Stimulated activated CD8-positive, alpha-beta memory T cell treated with anti-CD3 and anti-CD28 coated beads, Interleukin-2, amount 100 ng/mL, for 48 hours (primary cell): ENCODE measurements at regions not wholly inside any gene's neighbourhood (a gene's known extent, or its start where the extent isn't known, plus 50 kb on each side); places are given as distances from the start of the nearest gene placed in this dataset.
"Not testable (repeated sequence)": the region's sequence is repeated elsewhere in the genome, so short reads cannot be mapped to it uniquely, and the experiment has no call there.

ENCODE experiments used
- DNase-seq, 2 donors: peaks; one replicate each; pipeline ENCODE4 v3.0.0-alpha.2; 2020; ENCODE audit warnings: low read depth in 2 of 2

DNA sequence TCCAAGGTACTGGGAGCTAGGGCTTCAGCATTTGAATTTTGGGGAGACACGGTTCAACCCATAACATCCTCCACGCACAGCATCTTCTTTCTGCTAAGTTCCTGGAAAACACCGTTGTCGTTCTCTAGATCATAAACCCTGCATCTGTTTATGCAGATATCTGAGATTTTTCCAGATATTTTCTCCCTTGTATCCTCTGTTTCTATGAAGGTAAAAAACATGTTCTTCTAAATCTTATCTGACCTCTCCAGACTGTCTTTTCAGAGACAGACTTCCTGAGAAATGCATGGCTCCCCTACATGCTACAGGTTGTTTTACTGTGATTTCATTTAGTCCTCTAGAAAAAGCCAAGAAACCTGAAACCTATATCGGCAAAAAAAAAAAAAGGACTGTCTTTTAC lies 152.3 kb upstream of the KLF3 start:
- DNase-seq: no peak

DNA sequence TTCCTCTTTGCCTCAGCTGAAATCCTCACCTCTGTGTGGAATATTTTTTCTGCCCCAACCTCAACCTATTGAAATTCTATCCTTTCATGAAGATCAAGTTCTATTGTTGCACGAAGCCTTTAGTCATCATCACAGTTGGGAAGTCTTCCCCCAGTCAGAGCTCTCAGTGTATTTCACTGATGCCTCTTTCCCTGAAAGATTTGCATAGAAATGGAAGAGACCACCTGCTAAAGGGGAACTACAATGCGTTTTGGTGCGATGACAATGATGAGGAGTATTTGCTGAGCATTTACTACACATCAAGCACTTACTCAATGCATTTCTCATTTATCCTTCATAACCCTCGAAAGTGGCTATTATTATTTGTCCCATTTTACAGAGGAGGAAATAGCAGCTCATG lies 151.2 kb upstream of the KLF3 start:
- DNase-seq: no peak

DNA sequence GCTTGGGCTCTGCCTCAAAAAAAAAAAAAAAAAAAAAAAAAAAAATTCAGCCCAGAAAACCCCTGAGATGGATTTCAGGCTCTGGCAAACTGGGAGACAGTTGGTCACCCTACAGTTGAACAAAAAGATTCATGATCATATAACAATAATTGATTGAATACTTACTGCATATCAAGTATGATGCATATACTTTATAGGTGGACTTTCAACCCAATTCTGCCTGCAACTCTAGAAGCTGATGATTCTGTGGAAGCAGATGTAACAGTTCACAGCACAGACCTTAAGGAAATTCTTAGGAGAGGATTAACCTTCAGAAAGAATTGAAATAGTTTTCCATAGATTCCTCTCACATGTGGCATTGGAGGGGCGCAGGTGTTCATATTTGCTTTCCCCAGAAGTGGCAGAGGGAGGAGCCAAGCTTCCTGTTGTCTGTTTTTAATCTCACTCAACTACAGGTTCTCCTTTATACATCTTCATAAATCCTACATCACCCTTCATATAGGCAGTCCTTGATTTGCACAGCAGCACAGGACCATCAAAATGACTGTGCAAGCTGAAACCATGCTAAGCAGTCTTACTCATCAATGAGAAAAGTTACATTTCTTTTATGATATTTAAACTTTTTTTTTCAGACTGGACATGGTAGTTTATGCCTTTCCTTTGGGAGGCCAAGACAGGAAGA lies 149.4 kb upstream of the KLF3 start:
- no peak for DNase-seq

DNA sequence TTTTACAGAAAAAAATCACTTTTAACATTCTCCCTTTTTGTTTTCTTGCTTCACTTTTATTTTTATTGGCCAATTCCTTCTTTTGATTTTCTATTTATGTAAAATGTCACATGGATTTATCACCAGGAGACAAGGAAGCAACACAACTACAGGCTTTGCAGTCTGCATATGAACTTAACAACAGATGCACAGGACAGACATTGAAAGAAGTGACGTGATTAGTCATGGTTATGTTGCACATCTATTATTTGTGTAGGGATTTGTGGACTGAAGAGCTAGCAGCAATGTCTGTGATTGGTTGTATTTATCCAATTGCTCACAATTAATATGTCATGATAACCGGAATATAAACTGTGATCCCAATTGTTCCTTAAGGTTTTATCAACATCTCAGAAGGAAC lies 147.8 kb upstream of the KLF3 start:
- no peak for DNase-seq

DNA sequence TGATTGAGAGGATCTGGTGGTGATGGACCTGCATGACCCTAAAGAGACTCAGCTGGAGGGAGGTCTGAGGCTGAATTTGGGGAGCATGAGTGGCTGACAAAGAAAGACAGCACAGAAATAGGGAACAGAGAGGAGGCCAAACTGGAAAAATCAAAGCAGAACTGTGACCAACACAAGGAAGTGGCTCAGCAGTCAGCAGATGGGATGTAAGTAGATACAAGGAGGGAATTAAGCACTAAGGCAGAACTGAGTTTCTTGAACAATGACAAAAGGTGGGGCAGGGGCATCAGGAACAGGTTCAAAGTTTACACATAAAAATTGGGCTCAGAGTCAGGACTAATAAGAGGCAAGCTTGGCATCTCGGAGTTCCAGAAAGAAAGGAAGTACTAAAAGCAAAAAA lies 144.3 kb upstream of the KLF3 start:
- DNase-seq: no peak

- DNase-seq: no peak
Observed at GRCh38 chr4:38523054-38523453, 140.9 kb upstream of the KLF3 start.

GRCh38 chr4:38523524-38524448 lies 140.2 kb upstream of the KLF3 start:
- peak in 1 of 2 donors; percentile 39 for DNase-seq

DNA sequence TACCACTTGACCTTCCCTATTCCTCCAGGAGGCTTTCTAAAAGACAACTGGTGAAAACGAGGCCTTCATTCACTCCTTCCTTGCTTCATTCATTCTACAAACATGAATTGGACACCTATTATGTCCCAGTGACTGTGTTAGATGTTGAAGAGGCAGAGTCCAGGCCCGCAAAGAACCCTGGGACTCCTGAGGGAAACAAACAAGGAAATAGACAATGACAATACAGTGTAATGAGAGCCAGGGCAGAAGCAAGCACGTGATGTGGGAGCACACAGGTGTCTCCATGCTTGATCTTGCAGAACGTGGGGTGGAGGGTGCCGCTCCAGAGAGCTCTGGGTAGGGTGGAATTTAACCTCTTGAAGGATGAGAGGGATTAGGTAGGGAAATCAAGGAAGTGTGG lies 137.6 kb upstream of the KLF3 start:
- no peak for DNase-seq

GRCh38 chr4:38529189-38530115 lies 134.5 kb upstream of the KLF3 start:
- no peak for DNase-seq

DNA sequence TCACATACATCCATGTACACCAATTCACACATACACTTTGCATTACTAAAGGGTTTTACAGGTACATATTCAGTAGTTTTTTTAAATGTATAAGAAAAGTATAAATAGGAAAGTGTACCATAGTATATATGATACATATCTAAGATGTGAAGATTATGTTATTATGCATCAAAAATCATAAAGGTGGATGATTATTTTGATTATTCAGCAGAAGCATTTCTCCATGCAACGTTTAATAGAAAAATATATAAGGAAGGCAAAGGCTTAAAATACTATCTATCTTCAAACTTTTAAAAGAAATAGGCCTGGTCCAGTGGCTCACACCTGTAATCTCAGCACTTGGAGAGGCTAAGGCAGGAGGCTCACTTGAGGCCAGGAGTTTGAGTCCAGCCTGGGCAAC lies 133.5 kb upstream of the KLF3 start:
- DNase-seq: no peak

DNA sequence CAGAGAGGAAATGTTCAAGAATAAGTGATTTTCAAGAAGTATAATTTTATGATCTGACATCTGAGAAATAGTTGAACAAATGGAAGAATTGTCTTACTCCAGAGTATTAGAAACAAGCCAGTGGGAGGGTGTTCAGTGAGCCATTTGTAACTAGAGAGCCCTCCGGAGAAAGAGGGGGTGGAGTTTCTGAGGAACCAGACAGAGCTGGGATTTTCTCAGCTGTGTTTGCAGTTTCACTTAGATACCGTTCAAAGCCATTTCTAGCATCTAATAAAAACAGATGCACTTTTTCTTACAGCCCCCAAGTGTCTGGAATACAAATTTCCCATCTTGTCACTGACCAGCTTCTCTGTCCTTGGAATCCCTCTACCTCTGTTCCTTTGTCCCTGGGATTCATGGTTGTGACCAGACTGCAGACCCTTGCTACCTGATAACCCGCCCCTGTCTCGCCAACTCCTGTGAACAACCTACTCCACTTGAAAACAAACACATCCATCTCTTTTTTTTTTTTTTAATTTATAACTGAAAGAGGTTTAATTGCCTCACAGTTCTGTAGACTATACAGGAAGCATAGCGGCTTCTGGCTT lies 132.8 kb upstream of the KLF3 start:
- no peak for DNase-seq

DNA sequence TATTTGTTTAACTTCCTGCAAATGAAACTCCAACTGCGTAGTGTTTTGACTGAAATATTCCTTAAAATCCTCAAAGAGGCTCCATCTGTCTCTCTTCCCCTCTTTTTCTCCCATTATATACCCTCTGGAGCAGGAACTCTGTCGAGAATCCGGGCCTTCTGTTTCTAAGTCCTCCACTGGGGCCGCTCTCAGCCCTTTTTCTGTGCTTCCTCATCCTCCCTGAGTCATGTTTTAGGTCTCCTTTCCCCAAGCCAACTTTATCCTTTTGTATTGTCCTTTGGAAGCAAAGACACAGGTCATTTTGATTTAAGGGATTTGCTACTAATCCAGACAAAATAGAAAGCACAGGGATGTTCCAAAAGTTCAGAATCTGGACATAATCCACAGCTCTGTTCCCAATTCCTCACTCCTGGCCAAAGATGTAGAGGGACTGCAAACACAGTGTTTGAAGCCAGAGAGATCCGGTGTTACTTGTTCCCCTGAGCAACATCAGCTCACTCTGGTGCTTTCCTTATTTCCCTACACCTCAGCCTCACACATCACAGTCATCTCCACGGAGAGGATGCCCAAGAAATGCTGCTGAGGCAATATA lies 131.0 kb upstream of the KLF3 start:
- DNase-seq: no peak

- no peak for DNase-seq
Observed at GRCh38 chr4:38534344-38535045, 129.5 kb upstream of the KLF3 start.

DNA sequence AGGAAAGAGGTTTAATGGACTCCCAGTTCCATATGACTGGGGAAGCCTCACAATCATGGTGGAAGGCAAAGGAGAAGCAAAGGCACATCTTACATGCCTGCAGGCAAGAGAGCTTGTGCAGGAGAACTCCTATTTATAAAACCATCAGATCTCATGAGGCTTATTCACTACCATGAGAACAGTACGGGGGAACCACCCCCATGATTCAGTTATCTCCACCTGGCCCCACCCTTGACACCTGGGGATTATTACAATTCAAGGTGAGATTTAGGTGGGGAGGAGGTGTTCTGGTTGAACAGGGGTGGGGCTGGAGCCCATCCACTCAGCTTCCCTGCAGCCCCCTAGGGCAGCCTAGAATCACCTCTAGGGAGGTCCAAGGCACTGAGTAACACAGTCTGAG lies 128.9 kb upstream of the KLF3 start:
- DNase-seq: not testable (repeated sequence)

GRCh38 chr4:38535717-38536116 lies 128.3 kb upstream of the KLF3 start:
- DNase-seq: no peak

DNA sequence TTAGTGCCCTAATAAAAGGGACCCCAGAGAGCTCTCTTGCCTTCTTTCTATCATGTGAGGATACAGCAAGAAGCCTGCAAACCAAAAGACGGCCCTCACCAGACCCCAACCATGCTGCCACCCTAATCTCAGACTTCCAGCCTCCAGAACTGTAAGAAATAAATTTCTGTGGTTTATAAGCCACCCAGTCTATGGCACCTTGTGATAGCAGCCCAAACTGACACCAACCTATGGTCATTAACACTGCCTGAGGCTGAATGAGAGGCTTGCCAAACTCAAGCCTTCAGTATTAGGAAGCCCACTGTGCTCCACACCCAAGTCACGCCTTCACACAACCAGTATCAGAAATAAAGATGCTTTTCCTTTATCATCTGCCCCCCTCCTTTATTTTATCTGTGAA lies 127.3 kb upstream of the KLF3 start:
- DNase-seq: no peak

DNA sequence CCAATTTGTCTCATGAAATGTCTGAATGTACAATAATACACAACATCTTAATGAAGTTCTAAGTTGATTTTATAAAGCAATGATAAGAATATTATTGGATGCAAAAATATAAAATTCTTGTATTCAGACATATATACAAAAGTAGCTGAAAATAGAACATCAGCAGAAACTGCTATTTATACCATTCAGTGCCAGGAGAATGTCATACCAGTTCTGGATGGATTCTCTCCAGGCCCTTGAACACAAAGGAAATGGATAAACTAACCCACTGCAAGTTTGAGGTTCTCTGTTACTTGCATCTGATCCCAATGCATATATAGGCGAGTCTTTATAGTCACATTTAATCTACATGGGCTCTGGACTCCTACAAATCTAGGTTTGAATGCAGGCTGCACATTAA lies 126.3 kb upstream of the KLF3 start:
- no peak for DNase-seq

GRCh38 chr4:38538517-38538916 lies 125.5 kb upstream of the KLF3 start:
- DNase-seq: no peak

GRCh38 chr4:38539501-38539900 lies 124.5 kb upstream of the KLF3 start:
- no peak for DNase-seq

DNA sequence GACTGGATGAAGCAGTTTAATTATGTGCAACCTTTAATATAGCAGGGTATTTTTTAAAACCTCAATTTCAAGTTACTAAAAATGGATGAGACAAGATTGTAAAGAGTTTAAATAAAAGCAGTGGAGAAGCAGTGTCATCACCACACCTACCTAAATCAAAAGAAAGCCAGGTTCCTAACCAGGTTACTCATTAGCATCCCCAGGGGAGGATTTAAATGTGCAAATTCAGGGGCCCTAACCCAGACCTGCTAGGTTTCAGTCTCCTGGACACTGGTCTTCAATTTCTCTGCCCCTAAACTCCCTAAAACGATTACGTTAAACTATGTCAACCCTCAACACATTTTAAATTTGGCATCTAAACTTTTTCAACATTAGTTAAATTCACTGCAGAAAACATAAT lies 116.9 kb upstream of the KLF3 start:
- no peak for DNase-seq

DNA sequence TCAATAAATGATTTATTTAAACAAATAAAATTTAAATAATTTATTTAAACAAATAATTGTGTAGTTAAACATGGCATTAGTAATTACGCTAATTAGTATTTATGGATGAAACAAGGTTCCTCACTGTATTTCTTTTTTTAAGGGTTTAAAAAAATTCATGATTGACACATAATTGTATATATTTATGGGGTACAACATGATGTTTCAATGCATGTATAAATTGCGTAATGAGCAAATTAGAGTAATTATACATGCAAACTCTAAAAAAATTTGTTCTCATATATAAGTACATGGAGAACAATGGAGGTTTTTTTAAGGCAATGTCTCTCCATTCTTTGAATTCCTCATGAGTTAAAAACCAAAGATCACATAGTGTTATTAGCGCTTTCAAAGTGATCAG lies 115.7 kb upstream of the KLF3 start:
- no peak for DNase-seq
